GM23338 (cell line): ENCODE measurements at regions not wholly inside any gene's neighbourhood (a gene's known extent, or its start where the extent isn't known, plus 50 kb on each side); places are given as distances from the start of the nearest gene placed in this dataset.

Experiments used
- ATAC-seq: fragments of 200-7000 bp; cut with Tn5 transposase; 3 replicates; pipeline ENCODE4 v1.9.1; 2020
- DNase-seq: peaks from one replicate; pipeline ENCODE4 v3.0.0-alpha.2; 2015; ENCODE audit warnings: low spot score
- H2AFZ ChIP-seq: fragments of 200-600 bp; sonication (generic); 2 replicates; pipeline ENCODE4 v1.8.0; 2016; ENCODE audit warnings: antibody characterized with exemption, mild to moderate bottlenecking, moderate library complexity
- H3F3A ChIP-seq: fragments of 200-600 bp; sonication (generic); replicated peaks from 2 replicates; pipeline ENCODE4 v1.8.0; 2017; ENCODE audit warnings: antibody characterized with exemption, mixed run types, low read depth
- H3K27ac ChIP-seq: fragments of 200-600 bp; sonication (generic); 2 replicates; pipeline ENCODE4 v1.6.1; 2016; ENCODE audit warnings: low read depth
- H3K27me3 ChIP-seq: fragments of 200-600 bp; sonication (generic); 2 replicates; pipeline ENCODE4 v1.8.0; 2016; ENCODE audit warnings: mild to moderate bottlenecking, mixed run types, moderate library complexity; ENCODE audit not compliant: insufficient read depth
- H3K36me3 ChIP-seq: fragments of 200-600 bp; sonication (generic); 2 replicates; pipeline ENCODE4 v1.8.0; 2016; ENCODE audit warnings: mild to moderate bottlenecking; ENCODE audit not compliant: insufficient read depth
- H3K4me1 ChIP-seq: fragments of 200-600 bp; sonication (generic); 2 replicates; pipeline ENCODE4 v1.8.0; 2016; ENCODE audit warnings: mild to moderate bottlenecking, moderate library complexity; ENCODE audit not compliant: insufficient read depth
- H3K4me2 ChIP-seq: fragments of 200-600 bp; sonication (generic); 2 replicates; pipeline ENCODE4 v1.7.1; 2017; ENCODE audit warnings: mixed run types
- H3K4me3 ChIP-seq: fragments of 200-600 bp; sonication (generic); 2 replicates; pipeline ENCODE4 v1.6.1; 2016; ENCODE audit warnings: mixed run types
- H3K79me2 ChIP-seq: fragments of 200-600 bp; sonication (generic); replicated peaks from 2 replicates; pipeline ENCODE4 v1.8.0; 2017; ENCODE audit warnings: mild to moderate bottlenecking; ENCODE audit not compliant: insufficient read depth
- H3K9me2 ChIP-seq: fragments of 200-600 bp; sonication (generic); 2 replicates; pipeline ENCODE4 v1.8.0; 2017; ENCODE audit not compliant: insufficient read depth
- H4K20me1 ChIP-seq: fragments of 200-600 bp; sonication (generic); replicated peaks from 2 replicates; pipeline ENCODE4 v1.8.0; 2017; ENCODE audit warnings: mild to moderate bottlenecking; ENCODE audit not compliant: insufficient read depth
- H3K27ac Mint-ChIP-seq: 2 replicates; pipeline ENCODE4 v1.8.0; 2020; ENCODE audit warnings: inconsistent platforms, mild to moderate bottlenecking, moderate library complexity, mixed read lengths
- H3K27me3 Mint-ChIP-seq: 3 replicates; pipeline ENCODE4 v1.8.0; 2022; ENCODE audit warnings: low read depth, mild to moderate bottlenecking, moderate library complexity, mixed read lengths, inconsistent platforms; ENCODE audit not compliant: insufficient read depth, poor library complexity
- H3K36me3 Mint-ChIP-seq: 3 replicates; pipeline ENCODE4 v1.8.0; 2021; ENCODE audit warnings: low read depth, mild to moderate bottlenecking, inconsistent platforms, moderate library complexity, mixed read lengths
- H3K4me1 Mint-ChIP-seq: 3 replicates; pipeline ENCODE4 v1.8.0; 2020; ENCODE audit warnings: mild to moderate bottlenecking, inconsistent platforms, mixed read lengths
- H3K4me3 Mint-ChIP-seq: 3 replicates; pipeline ENCODE4 v1.8.0; 2021; ENCODE audit warnings: moderate library complexity, mild to moderate bottlenecking, inconsistent platforms, mixed read lengths
- H3K9me3 Mint-ChIP-seq: 3 replicates; pipeline ENCODE4 v1.8.0; 2020; ENCODE audit warnings: moderate library complexity, mild to moderate bottlenecking, inconsistent platforms, mixed read lengths
- EZH2 ChIP-seq: fragments of 200-600 bp; sonication (generic); IDR thresholded peaks from one replicate; pipeline ENCODE4 v1.8.0; 2017; ENCODE audit warnings: antibody characterized with exemption, mild to moderate bottlenecking, low read depth; ENCODE audit not compliant: unreplicated experiment
- JUNB ChIP-seq: IDR thresholded peaks from one replicate; pipeline ENCODE4 v1.6.1; 2016; ENCODE audit warnings: antibody characterized with exemption; ENCODE audit not compliant: unreplicated experiment
- POLR2AphosphoS5 ChIP-seq: IDR thresholded peaks from 2 replicates; pipeline ENCODE4 v1.6.1; 2016; ENCODE audit warnings: antibody characterized with exemption, low read depth
- ZNF114 ChIP-seq: fragments of 250-450 bp; sonication (Bioruptor Pico); IDR thresholded peaks from 2 replicates; pipeline ENCODE4 v1.5.0; 2020; ENCODE audit warnings: mild to moderate bottlenecking, moderate library complexity
- ZNF331 ChIP-seq: fragments of 250-450 bp; sonication (Bioruptor Pico); IDR thresholded peaks from 2 replicates; pipeline ENCODE4 v1.5.0; 2020; ENCODE audit warnings: low read depth, mild to moderate bottlenecking, moderate library complexity
- TF ChIP-seq, protein P1 (sequence below): IDR thresholded peaks from 2 replicates; pipeline ENCODE4 v1.6.1; 2016; ENCODE audit warnings: antibody characterized with exemption
- TF ChIP-seq, protein P2 (sequence below): fragments of 250-450 bp; sonication (Bioruptor Pico); IDR thresholded peaks from 2 replicates; pipeline ENCODE4 v1.5.0; 2020; ENCODE audit warnings: mild to moderate bottlenecking, moderate library complexity
- TF ChIP-seq, protein P3 (sequence below): IDR thresholded peaks from one replicate; pipeline ENCODE4 v1.6.1; 2018; ENCODE audit warnings: antibody characterized with exemption; ENCODE audit not compliant: unreplicated experiment
- TF ChIP-seq, protein P4 (sequence below), 2 experiments: fragments of 200-600 bp in 1 of 2; sonication (generic) in 1 of 2; conservative IDR thresholded peaks; 2 replicates each; pipeline versions ENCODE4 v1.5.1 to v1.6.1; 2016 to 2017; ENCODE audit warnings: antibody characterized with exemption in 2 of 2, low read depth in 2 of 2, mild to moderate bottlenecking in 2 of 2, moderate library complexity in 1 of 2

DNA sequence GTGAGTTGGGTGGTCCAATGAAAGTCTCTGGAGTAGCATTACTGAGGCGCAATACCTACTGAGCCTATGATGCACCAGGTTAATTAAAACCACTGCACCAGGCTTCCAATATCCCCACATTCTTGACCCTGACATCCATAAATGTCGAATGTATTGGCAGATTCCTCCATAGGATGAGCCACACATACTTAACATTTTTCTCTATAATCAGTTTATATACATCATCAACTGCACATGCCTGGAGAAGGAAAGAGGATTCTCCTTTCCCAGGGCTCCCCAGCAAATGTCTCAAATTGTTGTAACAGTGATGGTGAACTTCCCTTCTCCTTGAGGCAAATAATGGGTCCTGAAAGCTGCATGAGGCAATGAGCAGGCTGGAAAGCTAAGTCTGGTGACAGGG lies 82.3 kb upstream of the LPP start (continued):
- TF ChIP-seq, protein P1, sequence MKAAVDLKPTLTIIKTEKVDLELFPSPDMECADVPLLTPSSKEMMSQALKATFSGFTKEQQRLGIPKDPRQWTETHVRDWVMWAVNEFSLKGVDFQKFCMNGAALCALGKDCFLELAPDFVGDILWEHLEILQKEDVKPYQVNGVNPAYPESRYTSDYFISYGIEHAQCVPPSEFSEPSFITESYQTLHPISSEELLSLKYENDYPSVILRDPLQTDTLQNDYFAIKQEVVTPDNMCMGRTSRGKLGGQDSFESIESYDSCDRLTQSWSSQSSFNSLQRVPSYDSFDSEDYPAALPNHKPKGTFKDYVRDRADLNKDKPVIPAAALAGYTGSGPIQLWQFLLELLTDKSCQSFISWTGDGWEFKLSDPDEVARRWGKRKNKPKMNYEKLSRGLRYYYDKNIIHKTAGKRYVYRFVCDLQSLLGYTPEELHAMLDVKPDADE: no peak
- TF ChIP-seq, protein P2, sequence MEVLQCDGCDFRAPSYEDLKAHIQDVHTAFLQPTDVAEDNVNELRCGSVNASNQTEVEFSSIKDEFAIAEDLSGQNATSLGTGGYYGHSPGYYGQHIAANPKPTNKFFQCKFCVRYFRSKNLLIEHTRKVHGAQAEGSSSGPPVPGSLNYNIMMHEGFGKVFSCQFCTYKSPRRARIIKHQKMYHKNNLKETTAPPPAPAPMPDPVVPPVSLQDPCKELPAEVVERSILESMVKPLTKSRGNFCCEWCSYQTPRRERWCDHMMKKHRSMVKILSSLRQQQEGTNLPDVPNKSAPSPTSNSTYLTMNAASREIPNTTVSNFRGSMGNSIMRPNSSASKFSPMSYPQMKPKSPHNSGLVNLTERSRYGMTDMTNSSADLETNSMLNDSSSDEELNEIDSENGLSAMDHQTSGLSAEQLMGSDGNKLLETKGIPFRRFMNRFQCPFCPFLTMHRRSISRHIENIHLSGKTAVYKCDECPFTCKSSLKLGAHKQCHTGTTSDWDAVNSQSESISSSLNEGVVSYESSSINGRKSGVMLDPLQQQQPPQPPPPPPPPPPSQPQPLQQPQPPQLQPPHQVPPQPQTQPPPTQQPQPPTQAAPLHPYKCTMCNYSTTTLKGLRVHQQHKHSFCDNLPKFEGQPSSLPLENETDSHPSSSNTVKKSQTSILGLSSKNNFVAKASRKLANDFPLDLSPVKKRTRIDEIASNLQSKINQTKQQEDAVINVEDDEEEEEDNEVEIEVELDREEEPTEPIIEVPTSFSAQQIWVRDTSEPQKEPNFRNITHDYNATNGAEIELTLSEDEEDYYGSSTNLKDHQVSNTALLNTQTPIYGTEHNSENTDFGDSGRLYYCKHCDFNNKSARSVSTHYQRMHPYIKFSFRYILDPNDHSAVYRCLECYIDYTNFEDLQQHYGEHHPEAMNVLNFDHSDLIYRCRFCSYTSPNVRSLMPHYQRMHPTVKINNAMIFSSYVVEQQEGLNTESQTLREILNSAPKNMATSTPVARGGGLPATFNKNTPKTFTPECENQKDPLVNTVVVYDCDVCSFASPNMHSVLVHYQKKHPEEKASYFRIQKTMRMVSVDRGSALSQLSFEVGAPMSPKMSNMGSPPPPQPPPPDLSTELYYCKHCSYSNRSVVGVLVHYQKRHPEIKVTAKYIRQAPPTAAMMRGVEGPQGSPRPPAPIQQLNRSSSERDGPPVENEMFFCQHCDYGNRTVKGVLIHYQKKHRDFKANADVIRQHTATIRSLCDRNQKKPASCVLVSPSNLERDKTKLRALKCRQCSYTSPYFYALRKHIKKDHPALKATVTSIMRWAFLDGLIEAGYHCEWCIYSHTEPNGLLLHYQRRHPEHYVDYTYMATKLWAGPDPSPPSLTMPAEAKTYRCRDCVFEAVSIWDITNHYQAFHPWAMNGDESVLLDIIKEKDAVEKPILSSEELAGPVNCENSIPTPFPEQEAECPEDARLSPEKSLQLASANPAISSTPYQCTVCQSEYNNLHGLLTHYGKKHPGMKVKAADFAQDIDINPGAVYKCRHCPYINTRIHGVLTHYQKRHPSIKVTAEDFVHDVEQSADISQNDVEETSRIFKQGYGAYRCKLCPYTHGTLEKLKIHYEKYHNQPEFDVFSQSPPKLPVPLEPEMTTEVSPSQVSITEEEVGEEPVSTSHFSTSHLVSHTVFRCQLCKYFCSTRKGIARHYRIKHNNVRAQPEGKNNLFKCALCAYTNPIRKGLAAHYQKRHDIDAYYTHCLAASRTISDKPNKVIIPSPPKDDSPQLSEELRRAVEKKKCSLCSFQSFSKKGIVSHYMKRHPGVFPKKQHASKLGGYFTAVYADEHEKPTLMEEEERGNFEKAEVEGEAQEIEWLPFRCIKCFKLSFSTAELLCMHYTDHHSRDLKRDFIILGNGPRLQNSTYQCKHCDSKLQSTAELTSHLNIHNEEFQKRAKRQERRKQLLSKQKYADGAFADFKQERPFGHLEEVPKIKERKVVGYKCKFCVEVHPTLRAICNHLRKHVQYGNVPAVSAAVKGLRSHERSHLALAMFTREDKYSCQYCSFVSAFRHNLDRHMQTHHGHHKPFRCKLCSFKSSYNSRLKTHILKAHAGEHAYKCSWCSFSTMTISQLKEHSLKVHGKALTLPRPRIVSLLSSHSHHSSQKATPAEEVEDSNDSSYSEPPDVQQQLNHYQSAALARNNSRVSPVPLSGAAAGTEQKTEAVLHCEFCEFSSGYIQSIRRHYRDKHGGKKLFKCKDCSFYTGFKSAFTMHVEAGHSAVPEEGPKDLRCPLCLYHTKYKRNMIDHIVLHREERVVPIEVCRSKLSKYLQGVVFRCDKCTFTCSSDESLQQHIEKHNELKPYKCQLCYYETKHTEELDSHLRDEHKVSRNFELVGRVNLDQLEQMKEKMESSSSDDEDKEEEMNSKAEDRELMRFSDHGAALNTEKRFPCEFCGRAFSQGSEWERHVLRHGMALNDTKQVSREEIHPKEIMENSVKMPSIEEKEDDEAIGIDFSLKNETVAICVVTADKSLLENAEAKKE (CRISPR knock-in tag): no peak

DNA sequence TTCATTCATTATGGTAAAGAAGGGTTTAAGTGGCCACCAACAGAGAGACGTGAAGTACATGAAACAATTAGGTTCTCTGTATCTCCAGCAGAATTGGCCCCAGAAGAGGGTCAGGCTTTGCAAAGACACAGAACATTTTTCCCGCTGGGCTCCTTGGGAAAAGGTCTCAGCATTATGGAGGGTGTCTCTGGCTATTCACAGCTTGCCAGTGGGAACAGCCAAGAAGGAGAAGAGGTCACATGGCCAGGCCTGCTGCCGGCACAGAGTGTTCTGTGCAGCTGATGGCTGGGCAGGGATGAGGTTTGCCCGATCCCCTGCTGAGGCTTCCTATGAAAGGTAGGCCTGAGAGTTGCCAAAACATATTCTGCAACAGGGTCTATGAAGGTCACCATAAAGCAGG lies 77.8 kb upstream of the LPP start:
- H3K36me3 Mint-ChIP-seq: no peaks in the 10 kb centered on the region
- TF ChIP-seq, protein P3, sequence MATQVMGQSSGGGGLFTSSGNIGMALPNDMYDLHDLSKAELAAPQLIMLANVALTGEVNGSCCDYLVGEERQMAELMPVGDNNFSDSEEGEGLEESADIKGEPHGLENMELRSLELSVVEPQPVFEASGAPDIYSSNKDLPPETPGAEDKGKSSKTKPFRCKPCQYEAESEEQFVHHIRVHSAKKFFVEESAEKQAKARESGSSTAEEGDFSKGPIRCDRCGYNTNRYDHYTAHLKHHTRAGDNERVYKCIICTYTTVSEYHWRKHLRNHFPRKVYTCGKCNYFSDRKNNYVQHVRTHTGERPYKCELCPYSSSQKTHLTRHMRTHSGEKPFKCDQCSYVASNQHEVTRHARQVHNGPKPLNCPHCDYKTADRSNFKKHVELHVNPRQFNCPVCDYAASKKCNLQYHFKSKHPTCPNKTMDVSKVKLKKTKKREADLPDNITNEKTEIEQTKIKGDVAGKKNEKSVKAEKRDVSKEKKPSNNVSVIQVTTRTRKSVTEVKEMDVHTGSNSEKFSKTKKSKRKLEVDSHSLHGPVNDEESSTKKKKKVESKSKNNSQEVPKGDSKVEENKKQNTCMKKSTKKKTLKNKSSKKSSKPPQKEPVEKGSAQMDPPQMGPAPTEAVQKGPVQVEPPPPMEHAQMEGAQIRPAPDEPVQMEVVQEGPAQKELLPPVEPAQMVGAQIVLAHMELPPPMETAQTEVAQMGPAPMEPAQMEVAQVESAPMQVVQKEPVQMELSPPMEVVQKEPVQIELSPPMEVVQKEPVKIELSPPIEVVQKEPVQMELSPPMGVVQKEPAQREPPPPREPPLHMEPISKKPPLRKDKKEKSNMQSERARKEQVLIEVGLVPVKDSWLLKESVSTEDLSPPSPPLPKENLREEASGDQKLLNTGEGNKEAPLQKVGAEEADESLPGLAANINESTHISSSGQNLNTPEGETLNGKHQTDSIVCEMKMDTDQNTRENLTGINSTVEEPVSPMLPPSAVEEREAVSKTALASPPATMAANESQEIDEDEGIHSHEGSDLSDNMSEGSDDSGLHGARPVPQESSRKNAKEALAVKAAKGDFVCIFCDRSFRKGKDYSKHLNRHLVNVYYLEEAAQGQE: no peak
- no peak for TF ChIP-seq EZH2
- TF ChIP-seq ZNF331 (CRISPR knock-in tag): no peak
- TF ChIP-seq JUNB: no peak
- no peak for TF ChIP-seq ZNF114
- TF ChIP-seq POLR2AphosphoS5: no peak
- TF ChIP-seq, protein P4, sequence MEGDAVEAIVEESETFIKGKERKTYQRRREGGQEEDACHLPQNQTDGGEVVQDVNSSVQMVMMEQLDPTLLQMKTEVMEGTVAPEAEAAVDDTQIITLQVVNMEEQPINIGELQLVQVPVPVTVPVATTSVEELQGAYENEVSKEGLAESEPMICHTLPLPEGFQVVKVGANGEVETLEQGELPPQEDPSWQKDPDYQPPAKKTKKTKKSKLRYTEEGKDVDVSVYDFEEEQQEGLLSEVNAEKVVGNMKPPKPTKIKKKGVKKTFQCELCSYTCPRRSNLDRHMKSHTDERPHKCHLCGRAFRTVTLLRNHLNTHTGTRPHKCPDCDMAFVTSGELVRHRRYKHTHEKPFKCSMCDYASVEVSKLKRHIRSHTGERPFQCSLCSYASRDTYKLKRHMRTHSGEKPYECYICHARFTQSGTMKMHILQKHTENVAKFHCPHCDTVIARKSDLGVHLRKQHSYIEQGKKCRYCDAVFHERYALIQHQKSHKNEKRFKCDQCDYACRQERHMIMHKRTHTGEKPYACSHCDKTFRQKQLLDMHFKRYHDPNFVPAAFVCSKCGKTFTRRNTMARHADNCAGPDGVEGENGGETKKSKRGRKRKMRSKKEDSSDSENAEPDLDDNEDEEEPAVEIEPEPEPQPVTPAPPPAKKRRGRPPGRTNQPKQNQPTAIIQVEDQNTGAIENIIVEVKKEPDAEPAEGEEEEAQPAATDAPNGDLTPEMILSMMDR (conservative IDR thresholded peaks at IDR 0.05; ENCODE audit: low read depth in 2 of 2): no peak

More for the DNA sequence above, 77.8 kb upstream of the LPP start:
- DNase-seq (no peak), ATAC-seq (no peak)
- no peaks in the 10 kb centered on the region for H3K4me1 ChIP-seq
- Mint-ChIP-seq H3K27ac (no peak overlapping the region), H3K27me3 (peaks cover 3% of the 10 kb centered on the region), H3K9me3 (peaks cover 9% of the 10 kb centered on the region; the same call in 2 of the 3 replicates), H3K4me3 (no peak overlapping the region), H3K4me1 (no peaks in the 10 kb centered on the region)
- H3K79me2 ChIP-seq: no peaks in the 10 kb centered on the region
- H3K27me3 ChIP-seq: no peaks in the 10 kb centered on the region
- H2AFZ ChIP-seq: no peak overlapping the region
- no peak overlapping the region for H3K4me3 ChIP-seq
- H3K27ac ChIP-seq: no peak overlapping the region
- H3F3A ChIP-seq: no peaks in the 10 kb centered on the region
- H3K36me3 ChIP-seq: no peaks in the 10 kb centered on the region
- H3K4me2 ChIP-seq: no peak overlapping the region
- H3K9me2 ChIP-seq: peaks cover 10% of the 10 kb centered on the region
- H4K20me1 ChIP-seq: no peaks in the 10 kb centered on the region
